Kasumi-1 (cell line): ENCODE measurements at regions not wholly inside any gene's neighbourhood (a gene's known extent, or its start where the extent isn't known, plus 50 kb on each side); places are given as distances from the start of the nearest gene placed in this dataset.

Source experiments
- DNase-seq, 2 experiments: peaks; one replicate each; lab custom pipeline; 2025; lab: John Stamatoyannopoulos, UW

GRCh38 chr14:42140001-42140400 is 533.3 kb downstream of the LRFN5 start:
- DNase-seq = no peak

DNA sequence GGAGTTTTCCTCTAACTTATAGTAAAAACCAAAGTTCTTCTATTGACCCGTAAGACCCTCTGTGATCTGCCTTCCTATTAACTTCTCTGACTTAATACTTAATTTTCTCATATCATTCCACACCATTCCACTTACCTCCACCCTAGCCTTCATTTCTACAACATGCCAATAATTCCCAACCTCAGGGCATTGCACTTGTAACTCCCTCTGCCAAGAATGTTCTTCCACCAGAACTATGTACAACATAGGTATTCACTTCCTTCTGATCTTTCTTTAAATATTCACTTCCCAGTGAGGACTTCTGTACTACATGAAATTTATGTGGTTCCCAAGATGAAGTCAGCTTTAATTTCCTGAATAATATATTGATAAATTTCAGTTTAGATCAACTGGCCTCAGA is 531.7 kb downstream of the LRFN5 start:
- no peak for DNase-seq

GRCh38 chr14:42130815-42131214 is 524.1 kb downstream of the LRFN5 start:
- no peak for DNase-seq

GRCh38 chr14:42123526-42123925 is 516.9 kb downstream of the LRFN5 start:
- DNase-seq = no peak

DNA sequence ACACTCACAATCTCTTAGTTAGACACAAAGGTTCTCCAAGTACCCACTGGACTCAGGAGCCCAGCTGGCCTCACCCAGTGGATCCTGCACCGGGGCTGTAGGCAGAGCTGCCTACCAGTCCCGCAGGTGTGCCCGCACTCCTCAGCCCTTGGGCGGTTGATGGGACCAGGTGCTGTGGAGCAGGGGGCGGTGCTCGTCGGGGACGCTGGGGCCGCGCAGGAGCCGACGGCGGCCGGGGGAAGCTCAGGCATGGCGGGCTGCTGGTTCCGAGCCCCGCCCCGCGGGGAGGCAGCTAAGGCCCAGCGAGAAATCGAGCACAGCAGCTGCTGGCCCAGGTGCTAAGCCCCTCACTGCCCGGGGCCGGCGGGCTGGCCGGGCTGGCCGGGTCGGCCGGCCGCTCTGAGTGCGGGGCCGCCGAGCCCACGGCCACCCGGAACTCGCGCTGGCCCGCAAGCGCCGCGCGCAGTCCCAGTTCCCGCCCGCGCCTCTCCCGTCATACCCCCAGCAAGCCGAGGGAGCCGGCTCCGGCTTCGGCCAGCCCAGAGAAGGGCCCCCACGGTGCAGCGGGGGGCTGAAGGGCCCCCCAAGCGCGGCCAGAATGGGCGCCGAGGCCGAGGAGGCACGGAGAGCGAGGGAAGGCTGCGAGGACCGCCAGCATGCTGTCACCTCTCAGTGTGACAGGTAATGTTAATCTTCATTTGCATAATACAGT is 506.8 kb downstream of the LRFN5 start:
- no peak for DNase-seq

GRCh38 chr14:42112108-42112507 is 505.4 kb downstream of the LRFN5 start:
- no peak for DNase-seq

GRCh38 chr14:42111355-42111754 is 504.7 kb downstream of the LRFN5 start:
- no peak for DNase-seq

DNA sequence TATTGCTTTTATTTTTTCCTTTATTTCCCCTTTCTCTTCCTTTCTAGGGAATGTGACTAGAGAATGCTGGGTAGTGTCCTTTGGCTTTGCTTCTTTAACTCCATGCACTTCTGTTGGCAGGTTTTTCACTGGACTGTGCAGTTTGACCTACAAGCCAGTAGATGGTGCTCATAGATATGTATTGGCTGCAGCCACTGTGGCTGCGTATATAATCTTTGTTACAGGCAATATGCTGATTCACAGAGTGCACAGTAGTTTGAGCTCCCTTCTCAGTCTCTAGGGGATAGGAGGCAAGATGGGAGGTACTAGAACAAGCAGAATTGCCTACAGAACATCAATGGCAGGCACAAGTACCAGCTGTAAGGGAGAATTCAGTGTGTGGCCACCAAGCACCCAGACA is 503.5 kb downstream of the LRFN5 start:
- DNase-seq = peak; percentile 27 to 41

GRCh38 chr14:42095155-42095554 is 488.5 kb downstream of the LRFN5 start:
- DNase-seq = no peak

- no peak for DNase-seq
These were observed 483.4 kb downstream of the LRFN5 start for GRCh38 chr14:42090122-42090521.

DNA sequence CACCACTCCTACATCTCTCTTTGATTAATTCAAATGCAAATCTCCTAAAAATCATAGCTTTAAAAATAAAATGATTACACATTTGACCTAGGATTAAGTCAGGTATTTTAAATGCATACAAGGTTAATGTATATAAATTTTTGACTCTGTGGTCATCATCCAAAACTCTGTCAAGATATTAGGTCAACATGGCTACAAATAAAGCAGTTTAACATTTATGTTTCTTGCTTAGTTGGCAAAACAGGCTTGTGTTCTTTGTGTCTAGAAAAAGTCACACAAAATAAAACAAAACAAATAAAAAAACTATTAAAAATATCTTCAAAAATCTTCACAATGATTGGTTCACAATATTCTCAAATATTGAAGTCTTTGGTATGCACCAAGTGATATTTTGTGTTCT is 473.2 kb downstream of the LRFN5 start:
- no peak for DNase-seq

GRCh38 chr14:42078345-42078744 is 471.7 kb downstream of the LRFN5 start:
- no peak for DNase-seq

DNA sequence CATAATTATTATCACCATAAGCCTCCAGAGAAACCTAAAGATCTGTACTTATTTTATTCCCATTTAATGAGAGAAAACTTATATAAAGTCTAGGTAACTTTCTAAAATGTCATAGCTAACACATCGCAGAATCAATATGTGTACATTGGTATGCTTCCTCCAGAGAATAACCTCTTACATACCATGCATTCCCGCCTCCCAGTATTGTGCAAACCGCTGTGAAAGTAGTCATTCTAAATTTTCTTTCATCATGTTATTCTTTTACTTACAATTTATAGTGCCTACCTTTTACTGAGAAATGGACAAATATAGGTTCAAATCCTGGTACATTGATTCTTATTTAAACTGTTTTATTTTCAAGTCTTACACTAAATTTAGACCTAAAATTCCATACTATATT is 463.4 kb downstream of the LRFN5 start:
- no peak for DNase-seq

DNA sequence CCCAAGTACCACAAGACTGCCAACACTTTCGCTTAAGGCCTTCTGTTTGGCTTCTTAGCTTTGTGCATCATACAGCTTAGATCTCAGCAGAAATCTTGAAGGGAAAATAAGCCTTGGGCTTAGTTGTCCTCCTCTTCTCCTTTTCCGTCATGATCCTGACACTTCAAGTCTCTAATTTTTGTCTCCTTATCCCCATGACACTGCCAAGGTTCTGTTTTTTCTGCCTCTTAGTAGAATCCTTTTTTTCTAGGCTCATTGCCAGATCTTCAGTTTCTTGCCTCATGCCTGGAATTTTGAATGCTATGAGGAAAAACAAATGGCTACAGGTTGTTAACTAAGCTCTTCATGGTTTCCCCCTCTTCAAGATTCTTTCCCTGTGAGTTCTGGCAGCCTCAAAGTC is 450.4 kb downstream of the LRFN5 start:
- no peak for DNase-seq

DNA sequence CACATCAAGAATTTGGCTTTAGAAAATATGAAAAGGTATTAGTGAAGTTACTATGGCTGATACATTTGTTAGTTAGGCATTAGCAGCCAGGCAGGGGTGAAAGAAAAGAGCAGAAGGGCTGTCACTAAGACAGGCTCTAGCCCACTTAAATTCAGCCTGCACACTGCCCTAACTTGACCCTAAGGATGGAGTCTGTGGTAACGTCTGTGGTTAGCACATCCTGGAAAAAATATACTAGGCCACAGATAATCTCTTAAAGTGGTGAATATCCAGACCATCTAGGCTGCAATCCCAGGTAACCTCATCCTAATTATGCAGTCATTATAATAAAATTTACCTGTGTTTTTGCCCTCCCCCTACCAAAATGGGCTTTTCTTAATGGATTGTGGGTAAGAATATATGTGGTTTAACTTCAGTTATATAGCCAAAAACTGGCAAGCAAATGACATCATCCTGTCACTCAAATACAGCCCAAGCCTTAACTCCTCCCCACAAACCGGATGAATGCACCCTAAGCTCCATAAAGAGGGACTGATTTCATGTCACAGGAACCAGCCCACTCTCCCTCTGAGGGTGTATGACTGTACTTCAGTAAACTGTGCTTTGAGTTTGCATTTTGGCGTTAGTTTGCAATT is 440.9 kb downstream of the LRFN5 start:
- DNase-seq = peak in 1 of 2 experiments; percentile 11

DNA sequence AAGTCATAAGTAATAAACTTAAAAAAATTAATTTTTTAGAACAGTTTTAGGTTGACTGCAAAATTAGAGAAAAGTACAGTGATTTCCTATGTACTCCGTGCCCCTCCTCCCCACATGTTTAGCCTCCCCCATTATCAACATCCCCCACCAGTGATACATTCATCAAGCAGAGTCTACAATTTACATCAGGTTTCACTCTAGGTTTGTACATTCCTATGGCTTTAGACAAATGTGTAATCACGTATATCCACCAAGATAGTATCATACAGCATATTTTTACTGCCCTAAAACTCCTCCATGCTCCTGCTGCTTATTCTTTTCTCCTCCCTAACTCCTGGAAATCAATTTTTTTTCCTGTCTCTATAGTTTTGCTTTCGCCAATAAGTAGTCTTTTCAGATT is 438.7 kb downstream of the LRFN5 start:
- DNase-seq = no peak

DNA sequence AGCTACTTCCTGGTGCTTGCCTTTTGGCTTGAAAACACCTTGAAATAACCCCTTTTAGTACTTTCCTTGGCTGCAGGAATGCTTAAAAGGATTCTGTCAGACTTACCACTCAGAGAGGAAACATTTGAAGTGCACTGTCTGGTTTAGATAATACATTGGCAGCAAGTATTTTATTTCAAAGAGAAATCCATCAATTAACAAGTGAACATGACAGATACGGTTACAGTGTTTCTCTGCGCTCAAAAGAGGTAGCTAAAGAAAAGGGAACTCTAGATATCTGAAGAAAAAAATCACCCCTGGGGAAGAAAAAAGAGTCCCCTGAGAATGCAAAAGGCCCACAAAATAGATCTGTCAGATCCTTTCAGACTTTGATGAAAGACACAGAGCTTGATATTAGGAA is 421.9 kb downstream of the LRFN5 start:
- DNase-seq = no peak

DNA sequence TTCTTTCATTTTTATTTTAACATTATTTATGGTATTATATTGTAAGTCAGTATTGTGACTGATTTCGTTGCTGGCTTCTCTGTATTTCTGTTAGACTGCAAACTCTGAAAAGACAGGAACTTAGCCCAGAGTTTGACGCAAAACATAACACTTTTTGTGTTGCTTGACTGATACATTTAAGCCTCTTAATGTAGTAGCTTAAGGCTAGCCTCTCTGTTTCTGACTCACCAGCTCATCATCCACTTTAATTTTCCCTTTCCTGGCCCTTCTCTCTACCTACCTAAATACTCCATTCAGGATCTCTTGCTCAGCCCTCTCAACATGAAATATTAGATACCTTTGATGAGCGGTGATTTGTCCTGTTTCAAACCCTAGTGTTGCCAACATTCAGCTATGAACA is 420.6 kb downstream of the LRFN5 start:
- no peak for DNase-seq

DNA sequence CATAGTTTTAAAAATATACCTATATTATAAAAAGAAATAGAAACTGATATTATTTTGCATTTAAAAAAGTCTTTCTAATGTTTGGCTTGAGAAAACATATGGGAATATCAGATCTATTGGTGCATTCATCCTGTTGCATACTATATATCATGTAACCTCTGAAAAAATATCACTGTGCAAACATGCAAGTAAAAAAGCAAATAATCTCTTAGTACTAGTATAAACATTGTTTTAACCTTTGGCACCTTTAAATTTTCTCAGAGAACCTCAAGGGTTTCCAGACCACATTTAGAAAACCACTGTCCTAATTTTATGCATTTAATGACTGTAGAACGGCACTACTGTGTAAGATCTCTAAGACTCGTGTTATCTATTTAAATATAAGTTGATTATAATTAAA is 416.8 kb downstream of the LRFN5 start:
- DNase-seq = no peak

GRCh38 chr14:42014301-42014700 is 407.6 kb downstream of the LRFN5 start:
- no peak for DNase-seq

- DNase-seq = no peak
These were observed 406.9 kb downstream of the LRFN5 start for GRCh38 chr14:42013559-42013958.

- no peak for DNase-seq
These were observed 406.5 kb downstream of the LRFN5 start for GRCh38 chr14:42013153-42013552.

- DNase-seq = no peak
These were observed 404.5 kb downstream of the LRFN5 start for GRCh38 chr14:42011221-42011620.

- DNase-seq = no peak
These were observed 397.6 kb downstream of the LRFN5 start for GRCh38 chr14:42004321-42004720.
